Calu3 (cell line): ENCODE measurements at regions not wholly inside any gene's neighbourhood (a gene's known extent, or its start where the extent isn't known, plus 50 kb on each side); places are given as distances from the start of the nearest gene placed in this dataset.

Experiments used
- BruUV-seq: library from RNA; stranded (reverse); fragments of 400-500 nt; replicated peaks from 2 replicates; lab custom pipeline; 2021; lab: Mats Ljungman, UMichigan
- CTCF ChIA-PET: fragments of 300-600 bp; sonication (Branson Sonifier 250); formaldehyde crosslinking; loops from one replicate; lab custom pipeline; 2022; ENCODE audit warnings: antibody characterized with exemption; lab: Charles Lee
- DNase-seq: peaks from one replicate; pipeline ENCODE4 v3.0.0; 2022
- H3K27ac Mint-ChIP-seq: one replicate; pipeline ENCODE4 v1.8.0; 2022; ENCODE audit warnings: mixed read lengths; ENCODE audit not compliant: unreplicated experiment
- H3K27me3 Mint-ChIP-seq: one replicate; pipeline ENCODE4 v1.8.0; 2022; ENCODE audit warnings: mixed read lengths; ENCODE audit not compliant: unreplicated experiment
- H3K36me3 Mint-ChIP-seq: one replicate; pipeline ENCODE4 v1.8.0; 2022; ENCODE audit warnings: mild to moderate bottlenecking, moderate library complexity, mixed read lengths; ENCODE audit not compliant: insufficient read depth, unreplicated experiment
- H3K4me1 Mint-ChIP-seq: one replicate; pipeline ENCODE4 v1.8.0; 2022; ENCODE audit warnings: mild to moderate bottlenecking, low read depth, mixed read lengths; ENCODE audit not compliant: unreplicated experiment
- H3K4me3 Mint-ChIP-seq: one replicate; pipeline ENCODE4 v1.8.0; 2022; ENCODE audit warnings: mild to moderate bottlenecking, low read depth, moderate library complexity, mixed read lengths; ENCODE audit not compliant: unreplicated experiment
- H3K9me3 Mint-ChIP-seq: one replicate; pipeline ENCODE4 v1.8.0; 2022; ENCODE audit warnings: low read depth, mixed read lengths; ENCODE audit not compliant: unreplicated experiment
- CTCF ChIP-seq: fragments of 200-600 bp; IDR thresholded peaks from one replicate; pipeline ENCODE4 v1.8.0; 2022; ENCODE audit warnings: antibody characterized with exemption; ENCODE audit not compliant: unreplicated experiment
- intact Hi-C: fragments of 100-400 bp; cut with micrococcal nuclease; formaldehyde crosslinking; loops from one replicate; pipeline ENCODE4 v1.10.0; 2022; ENCODE audit not compliant: unreplicated experiment

GRCh38 chr13:65085977-65086376 is 2144.2 kb downstream of the PCDH9 start:
- DNase-seq = no peak
- no TSS peak for BruUV-seq
- no peak overlapping the region for H3K27ac Mint-ChIP-seq
- no peak overlapping the region for H3K4me3 Mint-ChIP-seq
- H3K36me3 Mint-ChIP-seq = no peaks in the 10 kb centered on the region
- no peaks in the 10 kb centered on the region for H3K4me1 Mint-ChIP-seq
- H3K27me3 Mint-ChIP-seq = no peaks in the 10 kb centered on the region
- TF ChIP-seq CTCF = no peak
- peaks cover 2% of the 10 kb centered on the region for H3K9me3 Mint-ChIP-seq
- CTCF ChIA-PET = no interaction called here
- intact Hi-C loops = no loop called here

- BruUV-seq = no TSS peak
- H3K27me3 Mint-ChIP-seq = no peaks in the 10 kb centered on the region
- intact Hi-C loops = no loop called here
- CTCF ChIA-PET = no interaction called here
- H3K36me3 Mint-ChIP-seq = no peaks in the 10 kb centered on the region
- H3K4me1 Mint-ChIP-seq = no peaks in the 10 kb centered on the region
- H3K9me3 Mint-ChIP-seq = peaks cover 3% of the 10 kb centered on the region
- H3K4me3 Mint-ChIP-seq = no peak overlapping the region
- TF ChIP-seq CTCF = no peak
- H3K27ac Mint-ChIP-seq = no peak overlapping the region
- no peak for DNase-seq
Measured at GRCh38 chr13:65074248-65074647, 2155.9 kb downstream of the PCDH9 start.

- H3K4me1 Mint-ChIP-seq = no peaks in the 10 kb centered on the region
- no peak overlapping the region for H3K27ac Mint-ChIP-seq
- CTCF ChIA-PET = no interaction called here
- DNase-seq = no peak
- H3K9me3 Mint-ChIP-seq = no peaks in the 10 kb centered on the region
- H3K4me3 Mint-ChIP-seq = no peak overlapping the region
- TF ChIP-seq CTCF = no peak
- H3K27me3 Mint-ChIP-seq = no peaks in the 10 kb centered on the region
- no peaks in the 10 kb centered on the region for H3K36me3 Mint-ChIP-seq
- BruUV-seq = no TSS peak
- intact Hi-C loops = no loop called here
Measured at GRCh38 chr13:65064967-65065366, 2165.2 kb downstream of the PCDH9 start.

- Mint-ChIP-seq H3K36me3 (no peaks in the 10 kb centered on the region), H3K27ac (no peak overlapping the region), H3K4me1 (no peaks in the 10 kb centered on the region), H3K4me3 (no peak overlapping the region), H3K27me3 (no peaks in the 10 kb centered on the region), H3K9me3 (no peaks in the 10 kb centered on the region)
- no peak for DNase-seq
- no peak for TF ChIP-seq CTCF
- CTCF ChIA-PET = no interaction called here
- intact Hi-C loops = no loop called here
- no TSS peak for BruUV-seq
Measured at GRCh38 chr13:65063753-65064152, 2166.4 kb downstream of the PCDH9 start.
